GM12878 (cell line): ENCODE measurements at regions not wholly inside any gene's neighbourhood (a gene's known extent, or its start where the extent isn't known, plus 50 kb on each side); places are given as distances from the start of the nearest gene placed in this dataset.

Source experiments
- ATAC-seq: fragments of 200-7000 bp; cut with Tn5 transposase; 3 replicates; pipeline ENCODE4 v1.9.1; 2020; ENCODE audit warnings: mild to moderate bottlenecking, moderate library complexity
- BruUV-seq: library from RNA; stranded (reverse); fragments of 400-500 nt; replicated peaks from 2 replicates; lab custom pipeline; 2021; lab: Mats Ljungman, UMichigan
- CTCF ChIA-PET: fragments of 300-600 bp; sonication (Branson Sonifier 250); formaldehyde crosslinking; extraction: SDS; loops from one replicate; lab custom pipeline; 2021; ENCODE audit warnings: inconsistent platforms; lab: Yijun Ruan, JAX
- POLR2A ChIA-PET: fragments of 350-600 bp; formaldehyde crosslinking; extraction: SDS; loops from one replicate; lab custom pipeline; 2021; ENCODE audit warnings: inconsistent platforms; lab: Charles Lee
- RAD21 ChIA-PET: fragments of 300-600 bp; sonication (Branson Sonifier 250); formaldehyde crosslinking; loops from one replicate; lab custom pipeline; 2023; ENCODE audit warnings: antibody characterized with exemption; ENCODE audit not compliant: unreplicated experiment; lab: Charles Lee
- SMC1A ChIA-PET: fragments of 300-600 bp; sonication (Branson Sonifier 250); formaldehyde crosslinking; loops from one replicate; lab custom pipeline; 2023; ENCODE audit not compliant: unreplicated experiment, uncharacterized antibody; lab: Charles Lee
- DNase-seq: peaks from one replicate; pipeline ENCODE4 v3.0.0-alpha.2; 2011; ENCODE audit warnings: low read depth, low spot score
- FAIRE-seq: peaks from 3 replicates; lab custom pipeline; 2011; peaks lifted over from hg19 to GRCh38; lab: Jason Lieb, UNC
- H2AFZ ChIP-seq: 2 replicates; pipeline ENCODE4 v1.6.0; 2011; ENCODE audit warnings: low read depth, low read length, control low read depth; ENCODE audit not compliant: control insufficient read depth
- H3K27ac ChIP-seq: 2 replicates; pipeline ENCODE4 v1.5.1; 2011; ENCODE audit warnings: control low read depth; ENCODE audit not compliant: control insufficient read depth, insufficient read depth
- H3K27me3 ChIP-seq, 2 experiments: replicated peaks in 1 of 2; 2 replicates each; pipeline versions ENCODE4 v1.6.0 to v1.6.1; 2011; ENCODE audit warnings: low read length in 1 of 2; ENCODE audit not compliant: control insufficient read depth in 2 of 2, insufficient read depth in 2 of 2
- H3K36me3 ChIP-seq, 2 experiments: 2 replicates each; pipeline ENCODE4 v1.5.1; 2011; ENCODE audit warnings: low read length in 1 of 2; ENCODE audit not compliant: control insufficient read depth in 2 of 2, insufficient read depth in 2 of 2
- H3K4me1 ChIP-seq: 2 replicates; pipeline ENCODE4 v1.6.1; 2011; ENCODE audit warnings: mild to moderate bottlenecking, low read length, moderate library complexity, mixed read lengths; ENCODE audit not compliant: control insufficient read depth, insufficient read depth
- H3K4me2 ChIP-seq: 2 replicates; pipeline ENCODE4 v1.6.0; 2011; ENCODE audit warnings: control low read depth; ENCODE audit not compliant: control insufficient read depth, insufficient read depth
- H3K4me3 ChIP-seq: fragments of 200-600 bp; sonication (generic); 2 replicates; pipeline ENCODE4 v1.5.1; 2016
- H3K79me2 ChIP-seq: 2 replicates; pipeline ENCODE4 v1.6.0; 2011; ENCODE audit warnings: low read length; ENCODE audit not compliant: control insufficient read depth, insufficient read depth
- H3K9ac ChIP-seq: 2 replicates; pipeline ENCODE4 v1.8.0; 2011; ENCODE audit warnings: low read length, control low read depth, mixed read lengths; ENCODE audit not compliant: control insufficient read depth, insufficient read depth
- H3K9me3 ChIP-seq: replicated peaks from 3 replicates; pipeline ENCODE4 v1.5.1; 2011; ENCODE audit warnings: mild to moderate bottlenecking, low read length; ENCODE audit not compliant: control insufficient read depth, insufficient read depth
- H4K20me1 ChIP-seq: 2 replicates; pipeline ENCODE4 v1.6.0; 2011; ENCODE audit not compliant: control insufficient read depth, insufficient read depth
- BACH1 ChIP-seq: fragments of 450-650 bp; IDR thresholded peaks from 2 replicates; pipeline ENCODE4 v1.6.1; 2017; ENCODE audit warnings: mild to moderate bottlenecking, borderline replicate concordance
- CEBPB ChIP-seq, 2 experiments: fragments of 150-350 bp in 1 of 2; IDR thresholded peaks; 2 replicates each; pipeline ENCODE4 v1.6.1; 2012 to 2014; ENCODE audit warnings: low read depth in 2 of 2, low read length in 2 of 2, borderline replicate concordance in 1 of 2, inconsistent platforms in 1 of 2
- IKZF1 ChIP-seq: fragments of 450-650 bp; conservative IDR thresholded peaks from 2 replicates; pipeline ENCODE4 v1.6.1; 2017; ENCODE audit warnings: antibody characterized with exemption, mild to moderate bottlenecking
- MTA3 ChIP-seq: IDR thresholded peaks from 2 replicates; pipeline ENCODE4 v1.6.1; 2012; ENCODE audit warnings: low read length, inconsistent platforms, borderline replicate concordance
- PAX8 ChIP-seq: fragments of 450-650 bp; IDR thresholded peaks from 2 replicates; pipeline ENCODE4 v1.6.1; 2017; ENCODE audit warnings: mild to moderate bottlenecking, moderate library complexity
- RAD51 ChIP-seq: fragments of 450-650 bp; IDR thresholded peaks from 2 replicates; pipeline ENCODE4 v1.6.1; 2016; ENCODE audit warnings: moderate library complexity, mild to moderate bottlenecking, inconsistent platforms
- SIN3A ChIP-seq: IDR thresholded peaks from 2 replicates; pipeline ENCODE4 v1.6.1; 2012; ENCODE audit warnings: low read depth, low read length, improper control_type of control experiment
- SMC3 ChIP-seq: IDR thresholded peaks from 2 replicates; pipeline ENCODE4 v1.6.1; 2011; ENCODE audit warnings: low read length, improper control_type of control experiment, borderline replicate concordance
- SPI1 ChIP-seq: IDR thresholded peaks from 2 replicates; pipeline ENCODE4 v1.6.1; 2011; ENCODE audit warnings: low read depth, mild to moderate bottlenecking, low read length, moderate library complexity, borderline replicate concordance; ENCODE audit not compliant: insufficient read depth
- TARDBP ChIP-seq: IDR thresholded peaks from 2 replicates; pipeline ENCODE4 v1.6.1; 2016; ENCODE audit warnings: borderline replicate concordance
- YBX1 ChIP-seq: fragments of 450-650 bp; IDR thresholded peaks from 2 replicates; pipeline ENCODE4 v1.6.1; 2016; ENCODE audit warnings: antibody characterized with exemption
- ZNF622 ChIP-seq: fragments of 450-650 bp; IDR thresholded peaks from 2 replicates; pipeline ENCODE4 v1.6.1; 2017; ENCODE audit warnings: mild to moderate bottlenecking, inconsistent platforms
- WGBS: methylation state at CpG from one replicate; pipeline ENCODE4 v1.1.6; 2016; ENCODE audit warnings: low lambda C conversion rate; ENCODE audit not compliant: insufficient replicate concordance, insufficient coverage; ENCODE audit errors: missing lambda C conversion rate; 5-methylcytosine and 5-hydroxymethylcytosine counted together
- in situ Hi-C: fragments of 300-500 bp; cut with MboI; formaldehyde crosslinking; loops from 9 replicates; pipeline ENCODE4 v1.14.3; 2018; ENCODE audit warnings: mixed read lengths
- intact Hi-C: fragments of 100-400 bp; cut with micrococcal nuclease; formaldehyde crosslinking; loops from one replicate; pipeline ENCODE4 v1.14.2; 2022; ENCODE audit not compliant: unreplicated experiment
- TF ChIP-seq, protein P1 (sequence below): fragments of 450-650 bp; IDR thresholded peaks from 2 replicates; pipeline ENCODE4 v1.6.1; 2016; ENCODE audit warnings: mild to moderate bottlenecking
- TF ChIP-seq, protein P2 (sequence below): fragments of 150-350 bp; IDR thresholded peaks from 2 replicates; pipeline ENCODE4 v1.6.1; 2016; ENCODE audit warnings: low read depth, low read length
- TF ChIP-seq, protein P3 (sequence below): fragments of 450-650 bp; IDR thresholded peaks from 2 replicates; pipeline ENCODE4 v1.6.1; 2017; ENCODE audit warnings: mild to moderate bottlenecking
- TF ChIP-seq, protein P4 (sequence below): fragments of 150-350 bp; IDR thresholded peaks from 2 replicates; pipeline ENCODE4 v1.6.1; 2014; ENCODE audit warnings: mild to moderate bottlenecking, low read depth, low read length

DNA sequence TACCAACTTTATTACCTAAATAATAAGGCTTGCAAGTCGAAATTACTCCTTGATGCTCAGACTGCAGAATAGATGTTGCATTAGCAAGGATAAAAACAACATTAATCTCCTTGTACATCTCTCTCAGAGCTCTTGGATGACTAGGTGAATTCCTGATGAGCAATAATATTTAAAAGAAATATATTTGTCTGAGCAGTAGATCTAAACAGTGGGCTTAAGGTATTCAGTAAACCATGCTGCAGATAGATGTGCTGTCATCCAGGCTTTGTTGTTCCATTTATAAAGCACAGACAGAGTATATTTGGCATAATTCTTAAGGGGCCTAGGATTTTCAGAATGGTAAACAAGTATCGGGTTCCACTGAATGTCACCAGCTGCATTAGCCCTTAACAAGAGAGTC is 257.1 kb downstream of the TUSC7 start (continued):
- TF ChIP-seq, protein P1, sequence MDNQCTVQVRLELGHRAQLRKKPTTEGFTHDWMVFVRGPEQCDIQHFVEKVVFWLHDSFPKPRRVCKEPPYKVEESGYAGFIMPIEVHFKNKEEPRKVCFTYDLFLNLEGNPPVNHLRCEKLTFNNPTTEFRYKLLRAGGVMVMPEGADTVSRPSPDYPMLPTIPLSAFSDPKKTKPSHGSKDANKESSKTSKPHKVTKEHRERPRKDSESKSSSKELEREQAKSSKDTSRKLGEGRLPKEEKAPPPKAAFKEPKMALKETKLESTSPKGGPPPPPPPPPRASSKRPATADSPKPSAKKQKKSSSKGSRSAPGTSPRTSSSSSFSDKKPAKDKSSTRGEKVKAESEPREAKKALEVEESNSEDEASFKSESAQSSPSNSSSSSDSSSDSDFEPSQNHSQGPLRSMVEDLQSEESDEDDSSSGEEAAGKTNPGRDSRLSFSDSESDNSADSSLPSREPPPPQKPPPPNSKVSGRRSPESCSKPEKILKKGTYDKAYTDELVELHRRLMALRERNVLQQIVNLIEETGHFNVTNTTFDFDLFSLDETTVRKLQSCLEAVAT = no peak

DNA sequence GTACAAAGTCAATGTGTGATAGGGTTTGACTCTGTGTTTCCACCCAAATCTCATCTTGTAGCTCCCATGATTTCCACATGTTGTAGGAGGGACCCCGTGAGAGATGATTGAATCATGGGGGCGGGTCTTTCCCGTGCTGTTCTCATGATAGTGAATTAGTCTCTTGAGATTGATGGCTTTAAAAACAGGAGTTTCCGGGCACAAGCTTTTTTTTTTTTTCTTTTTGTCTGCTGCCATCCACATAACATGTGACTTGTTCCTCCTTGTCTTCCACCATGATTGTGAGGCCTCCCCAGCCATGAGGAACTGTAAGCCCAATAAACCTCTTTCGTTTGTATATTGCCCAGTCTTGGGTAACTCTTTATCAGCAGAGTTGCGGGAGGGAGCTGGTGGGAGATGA is 259.6 kb downstream of the TUSC7 start:
- ATAC-seq (no peak), DNase-seq (no peak), FAIRE-seq (no peak)
- Histone ChIP-seq H3K4me1 (no peaks in the 10 kb centered on the region), H2AFZ (no peak overlapping the region), H3K9me3 (no peaks in the 10 kb centered on the region), H3K36me3 (no peaks in the 10 kb centered on the region), H3K79me2 (no peaks in the 10 kb centered on the region), H3K27me3 (no peaks in the 10 kb centered on the region), H3K27ac (no peak overlapping the region), H3K9ac (no peak overlapping the region), H4K20me1 (no peaks in the 10 kb centered on the region), H3K4me2 (no peak overlapping the region), H3K4me3 (no peak overlapping the region)
- in situ Hi-C loops (no loop called here), intact Hi-C loops (no loop called here)
- RAD21 ChIA-PET = no interaction called here
- no TSS peak for BruUV-seq
- no peak for TF ChIP-seq TARDBP
- TF ChIP-seq IKZF1 = no peak
- no peak for TF ChIP-seq RAD51
- no peak for TF ChIP-seq PAX8
- TF ChIP-seq MTA3 = no peak
- no peak for TF ChIP-seq SPI1
- no peak for TF ChIP-seq SMC3
- TF ChIP-seq SIN3A = no peak
- no peak for TF ChIP-seq CEBPB (IDR thresholded peaks at IDR 0.05; ENCODE audit: borderline replicate concordance in 1 of 2, low read depth in 2 of 2, low read length in 2 of 2)
- TF ChIP-seq, protein P2, sequence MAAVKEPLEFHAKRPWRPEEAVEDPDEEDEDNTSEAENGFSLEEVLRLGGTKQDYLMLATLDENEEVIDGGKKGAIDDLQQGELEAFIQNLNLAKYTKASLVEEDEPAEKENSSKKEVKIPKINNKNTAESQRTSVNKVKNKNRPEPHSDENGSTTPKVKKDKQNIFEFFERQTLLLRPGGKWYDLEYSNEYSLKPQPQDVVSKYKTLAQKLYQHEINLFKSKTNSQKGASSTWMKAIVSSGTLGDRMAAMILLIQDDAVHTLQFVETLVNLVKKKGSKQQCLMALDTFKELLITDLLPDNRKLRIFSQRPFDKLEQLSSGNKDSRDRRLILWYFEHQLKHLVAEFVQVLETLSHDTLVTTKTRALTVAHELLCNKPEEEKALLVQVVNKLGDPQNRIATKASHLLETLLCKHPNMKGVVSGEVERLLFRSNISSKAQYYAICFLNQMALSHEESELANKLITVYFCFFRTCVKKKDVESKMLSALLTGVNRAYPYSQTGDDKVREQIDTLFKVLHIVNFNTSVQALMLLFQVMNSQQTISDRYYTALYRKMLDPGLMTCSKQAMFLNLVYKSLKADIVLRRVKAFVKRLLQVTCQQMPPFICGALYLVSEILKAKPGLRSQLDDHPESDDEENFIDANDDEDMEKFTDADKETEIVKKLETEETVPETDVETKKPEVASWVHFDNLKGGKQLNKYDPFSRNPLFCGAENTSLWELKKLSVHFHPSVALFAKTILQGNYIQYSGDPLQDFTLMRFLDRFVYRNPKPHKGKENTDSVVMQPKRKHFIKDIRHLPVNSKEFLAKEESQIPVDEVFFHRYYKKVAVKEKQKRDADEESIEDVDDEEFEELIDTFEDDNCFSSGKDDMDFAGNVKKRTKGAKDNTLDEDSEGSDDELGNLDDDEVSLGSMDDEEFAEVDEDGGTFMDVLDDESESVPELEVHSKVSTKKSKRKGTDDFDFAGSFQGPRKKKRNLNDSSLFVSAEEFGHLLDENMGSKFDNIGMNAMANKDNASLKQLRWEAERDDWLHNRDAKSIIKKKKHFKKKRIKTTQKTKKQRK = no peak
- TF ChIP-seq, protein P3, sequence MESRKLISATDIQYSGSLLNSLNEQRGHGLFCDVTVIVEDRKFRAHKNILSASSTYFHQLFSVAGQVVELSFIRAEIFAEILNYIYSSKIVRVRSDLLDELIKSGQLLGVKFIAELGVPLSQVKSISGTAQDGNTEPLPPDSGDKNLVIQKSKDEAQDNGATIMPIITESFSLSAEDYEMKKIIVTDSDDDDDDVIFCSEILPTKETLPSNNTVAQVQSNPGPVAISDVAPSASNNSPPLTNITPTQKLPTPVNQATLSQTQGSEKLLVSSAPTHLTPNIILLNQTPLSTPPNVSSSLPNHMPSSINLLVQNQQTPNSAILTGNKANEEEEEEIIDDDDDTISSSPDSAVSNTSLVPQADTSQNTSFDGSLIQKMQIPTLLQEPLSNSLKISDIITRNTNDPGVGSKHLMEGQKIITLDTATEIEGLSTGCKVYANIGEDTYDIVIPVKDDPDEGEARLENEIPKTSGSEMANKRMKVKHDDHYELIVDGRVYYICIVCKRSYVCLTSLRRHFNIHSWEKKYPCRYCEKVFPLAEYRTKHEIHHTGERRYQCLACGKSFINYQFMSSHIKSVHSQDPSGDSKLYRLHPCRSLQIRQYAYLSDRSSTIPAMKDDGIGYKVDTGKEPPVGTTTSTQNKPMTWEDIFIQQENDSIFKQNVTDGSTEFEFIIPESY = no peak
- TF ChIP-seq YBX1 = no peak
- TF ChIP-seq BACH1 = no peak
- TF ChIP-seq, protein P4, sequence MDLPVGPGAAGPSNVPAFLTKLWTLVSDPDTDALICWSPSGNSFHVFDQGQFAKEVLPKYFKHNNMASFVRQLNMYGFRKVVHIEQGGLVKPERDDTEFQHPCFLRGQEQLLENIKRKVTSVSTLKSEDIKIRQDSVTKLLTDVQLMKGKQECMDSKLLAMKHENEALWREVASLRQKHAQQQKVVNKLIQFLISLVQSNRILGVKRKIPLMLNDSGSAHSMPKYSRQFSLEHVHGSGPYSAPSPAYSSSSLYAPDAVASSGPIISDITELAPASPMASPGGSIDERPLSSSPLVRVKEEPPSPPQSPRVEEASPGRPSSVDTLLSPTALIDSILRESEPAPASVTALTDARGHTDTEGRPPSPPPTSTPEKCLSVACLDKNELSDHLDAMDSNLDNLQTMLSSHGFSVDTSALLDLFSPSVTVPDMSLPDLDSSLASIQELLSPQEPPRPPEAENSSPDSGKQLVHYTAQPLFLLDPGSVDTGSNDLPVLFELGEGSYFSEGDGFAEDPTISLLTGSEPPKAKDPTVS = no peak
- no peak for TF ChIP-seq ZNF622
- SMC1A ChIA-PET = interaction anchor here (0.7 kb wide), 1 partner anchor 28 kb away, joined by 3 read pairs; no protein-coding TSS in a partner anchor
- POLR2A ChIA-PET = no interaction called here
- WGBS = 10% methylated on average over 5 of the region's 6 CpGs
- CTCF ChIA-PET = interaction anchor here (1.1 kb wide), 1 partner anchor 11 kb away, joined by 4 read pairs; no protein-coding TSS in a partner anchor
